H1 (cell line): ENCODE measurements at regions not wholly inside any gene's neighbourhood (a gene's known extent, or its start where the extent isn't known, plus 50 kb on each side); places are given as distances from the start of the nearest gene placed in this dataset.

Source experiments
- CTCF ChIA-PET: fragments of 300-600 bp; sonication (Branson Sonifier 250); formaldehyde crosslinking; loops from one replicate; lab custom pipeline; 2021; ENCODE audit not compliant: partially characterized antibody; lab: Charles Lee
- POLR2A ChIA-PET: fragments of 300-600 bp; sonication (Branson Sonifier 250); formaldehyde crosslinking; loops from one replicate; lab custom pipeline; 2021; ENCODE audit warnings: inconsistent platforms; ENCODE audit not compliant: partially characterized antibody; lab: Charles Lee
- DNase-seq, 2 experiments: peaks; one replicate each; pipeline versions ENCODE4 v3.0.0 to v3.0.0-alpha.2; 2010 to 2022; ENCODE audit warnings: low spot score in 2 of 2, low read depth in 1 of 2, mixed read lengths in 1 of 2
- FAIRE-seq: peaks from 2 replicates; lab custom pipeline; 2011; peaks lifted over from hg19 to GRCh38; lab: Jason Lieb, UNC
- H2AFZ ChIP-seq: 2 replicates; pipeline ENCODE4 v1.8.1; 2012; ENCODE audit warnings: low read length, inconsistent platforms
- H2AK5ac ChIP-seq: 2 replicates; pipeline ENCODE4 v1.6.1; 2013; ENCODE audit warnings: low read depth, low read length
- H2BK120ac ChIP-seq: replicated peaks from 2 replicates; pipeline ENCODE3; 2013; ENCODE audit warnings: low read depth, low read length, inconsistent platforms
- H2BK12ac ChIP-seq: 2 replicates; pipeline ENCODE4 v1.6.1; 2013; ENCODE audit warnings: low read depth, low read length
- H2BK15ac ChIP-seq: 2 replicates; pipeline ENCODE4 v1.6.1; 2013; ENCODE audit warnings: low read length
- H2BK20ac ChIP-seq: 2 replicates; pipeline ENCODE4 v1.6.1; 2013; ENCODE audit warnings: low read length
- H2BK5ac ChIP-seq: 2 replicates; pipeline ENCODE4 v1.6.1; 2013; ENCODE audit warnings: low read depth, low read length
- H3K14ac ChIP-seq: 2 replicates; pipeline ENCODE4 v1.6.1; 2013; ENCODE audit warnings: inconsistent platforms; ENCODE audit not compliant: insufficient read length
- H3K18ac ChIP-seq: 2 replicates; pipeline ENCODE4 v1.6.1; 2013; ENCODE audit warnings: low read length; ENCODE audit errors: extremely low read depth
- H3K23ac ChIP-seq: 2 replicates; pipeline ENCODE4 v1.6.1; 2013; ENCODE audit warnings: inconsistent platforms; ENCODE audit not compliant: insufficient read length
- H3K23me2 ChIP-seq: 2 replicates; pipeline ENCODE4 v1.6.1; 2013; ENCODE audit warnings: low read depth, low read length
- H3K27ac ChIP-seq: 2 replicates; pipeline ENCODE4 v1.6.1; 2011; ENCODE audit warnings: low read depth, low read length, inconsistent platforms
- H3K27me3 ChIP-seq, 4 experiments: replicated peaks in 1 of 4; 1 replicate in 1 of 4; 2 replicates in 3 of 4; pipeline versions ENCODE4 v1.6.1 to v1.8.1; 2011 to 2013; ENCODE audit warnings: low read length in 3 of 4, mild to moderate bottlenecking in 3 of 4, inconsistent platforms in 2 of 4, mixed read lengths in 2 of 4, moderate library complexity in 1 of 4; ENCODE audit not compliant: control insufficient read depth in 3 of 4, insufficient read depth in 3 of 4; ENCODE audit errors: extremely low read depth in 1 of 4
- H3K36me3 ChIP-seq, 4 experiments: 2 replicates each; pipeline versions ENCODE4 v1.6.1 to v1.8.1; 2011 to 2013; ENCODE audit warnings: mild to moderate bottlenecking in 4 of 4, low read length in 3 of 4, moderate library complexity in 2 of 4, control low read depth in 1 of 4, inconsistent platforms in 1 of 4; ENCODE audit not compliant: insufficient read depth in 4 of 4, control insufficient read depth in 2 of 4
- H3K4ac ChIP-seq: replicated peaks from 2 replicates; pipeline ENCODE3; 2013; ENCODE audit warnings: low read length, low read depth, mixed read lengths, inconsistent platforms; ENCODE audit not compliant: insufficient read length
- H3K4me1 ChIP-seq, 4 experiments: replicated peaks in 1 of 4; 1 replicate in 1 of 4; 2 replicates in 3 of 4; pipeline versions ENCODE4 v1.6.1 to v1.8.1; 2011 to 2013; ENCODE audit warnings: low read length in 3 of 4, inconsistent platforms in 2 of 4, mixed read lengths in 1 of 4; ENCODE audit not compliant: insufficient read depth in 4 of 4, control insufficient read depth in 3 of 4
- H3K4me2 ChIP-seq, 2 experiments: 2 replicates each; pipeline versions ENCODE4 v1.6.1 to v1.8.1; 2011 to 2013; ENCODE audit warnings: low read depth in 2 of 2, low read length in 2 of 2, control low read depth in 1 of 2, inconsistent platforms in 1 of 2, mild to moderate bottlenecking in 1 of 2; ENCODE audit not compliant: insufficient read depth in 1 of 2
- H3K4me3 ChIP-seq, 4 experiments: fragments of 200-600, 300-600 bp in 1 of 4; sonication (generic), shearing (Covaris generic), sonication (Bioruptor Twin) in 1 of 4; 2 replicates each; pipeline versions ENCODE4 v1.5.1 to v1.8.1; 2011 to 2016; ENCODE audit warnings: low read length in 4 of 4, low read depth in 3 of 4, control low read depth in 2 of 4, inconsistent platforms in 2 of 4, mild to moderate bottlenecking in 2 of 4, mixed read lengths in 1 of 4, moderate library complexity in 1 of 4; ENCODE audit not compliant: insufficient read depth in 2 of 4; ENCODE audit errors: extremely low read depth in 1 of 4
- H3K56ac ChIP-seq: replicated peaks from 2 replicates; pipeline ENCODE3; 2013; ENCODE audit warnings: low read depth, mild to moderate bottlenecking, mixed read lengths, low read length, inconsistent platforms; ENCODE audit not compliant: insufficient read length
- H3K79me1 ChIP-seq: 2 replicates; pipeline ENCODE4 v1.6.1; 2013; ENCODE audit warnings: low read depth, low read length, control low read depth
- H3K79me2 ChIP-seq, 2 experiments: 2 replicates each; pipeline versions ENCODE4 v1.6.1 to v1.8.1; 2012 to 2013; ENCODE audit warnings: low read length in 2 of 2, mild to moderate bottlenecking in 2 of 2, inconsistent platforms in 1 of 2; ENCODE audit not compliant: insufficient read depth in 2 of 2, control insufficient read depth in 1 of 2
- H3K9ac ChIP-seq, 4 experiments: replicated peaks in 1 of 4; 1 replicate in 1 of 4; 2 replicates in 3 of 4; pipeline versions ENCODE4 v1.6.1 to v1.8.1; 2011 to 2013; ENCODE audit warnings: low read depth in 3 of 4, low read length in 3 of 4, control low read depth in 2 of 4, mild to moderate bottlenecking in 2 of 4, moderate library complexity in 2 of 4, inconsistent platforms in 1 of 4; ENCODE audit errors: extremely low read depth in 1 of 4
- H3K9me3 ChIP-seq, 2 experiments: 2 replicates each; pipeline versions ENCODE4 v1.6.1 to v1.8.1; 2012 to 2013; ENCODE audit warnings: mild to moderate bottlenecking in 2 of 2, moderate library complexity in 2 of 2, control low read depth in 1 of 2, inconsistent platforms in 1 of 2, low read depth in 1 of 2, low read length in 1 of 2, mixed read lengths in 1 of 2; ENCODE audit not compliant: insufficient read depth in 2 of 2
- H4K20me1 ChIP-seq, 2 experiments: replicated peaks in 1 of 2; 2 replicates each; pipeline versions ENCODE3 to v1.8.1; 2011 to 2013; ENCODE audit warnings: inconsistent platforms in 2 of 2, low read length in 2 of 2, mild to moderate bottlenecking in 1 of 2; ENCODE audit not compliant: insufficient read depth in 2 of 2, control insufficient read depth in 1 of 2
- H4K5ac ChIP-seq: 2 replicates; pipeline ENCODE4 v1.6.1; 2013; ENCODE audit warnings: low read length, low read depth, mixed read lengths, inconsistent platforms; ENCODE audit not compliant: insufficient read length
- H4K8ac ChIP-seq: 2 replicates; pipeline ENCODE4 v1.8.0; 2013; ENCODE audit warnings: mild to moderate bottlenecking, moderate library complexity, low read length, inconsistent platforms; ENCODE audit not compliant: insufficient read depth; ENCODE audit errors: extremely low read depth
- H4K91ac ChIP-seq: replicated peaks from 2 replicates; pipeline ENCODE3; 2013; ENCODE audit warnings: low read length, mixed read lengths, inconsistent platforms; ENCODE audit not compliant: insufficient read length
- CBX5 ChIP-seq: fragments of 300-800, 300-1000 bp; sonication (generic); IDR thresholded peaks from 2 replicates; pipeline ENCODE4 v1.7.1; 2016; ENCODE audit warnings: antibody characterized with exemption, low read length, low read depth
- CHD1 ChIP-seq: IDR thresholded peaks from 2 replicates; pipeline ENCODE4 v1.6.1; 2012; ENCODE audit warnings: low read depth, low read length, improper control_type of control experiment
- CHD2 ChIP-seq: IDR thresholded peaks from 2 replicates; pipeline ENCODE4 v1.6.1; 2012; ENCODE audit warnings: low read length, improper control_type of control experiment
- CREB1 ChIP-seq: IDR thresholded peaks from 2 replicates; pipeline ENCODE4 v1.6.1; 2012; ENCODE audit warnings: inconsistent platforms
- EGR1 ChIP-seq: IDR thresholded peaks from 2 replicates; pipeline ENCODE4 v1.6.1; 2011; ENCODE audit warnings: low read depth, low read length, borderline replicate concordance
- EP300 ChIP-seq, 2 experiments: IDR thresholded peaks; 1 replicate in 1 of 2; 2 replicates in 1 of 2; pipeline ENCODE4 v1.6.1; 2011 to 2012; ENCODE audit warnings: low read depth in 2 of 2, low read length in 2 of 2, mild to moderate bottlenecking in 2 of 2, borderline replicate concordance in 1 of 2, inconsistent platforms in 1 of 2, moderate library complexity in 1 of 2
- KDM1A ChIP-seq: fragments of 200-600, 300-600 bp; sonication (generic); IDR thresholded peaks from 2 replicates; pipeline ENCODE4 v1.7.1; 2016; ENCODE audit warnings: mild to moderate bottlenecking, low read length, borderline replicate concordance
- NRF1 ChIP-seq: IDR thresholded peaks from 2 replicates; pipeline ENCODE4 v1.6.1; 2011; ENCODE audit warnings: mild to moderate bottlenecking, low read depth, low read length, improper control_type of control experiment
- RNF2 ChIP-seq: fragments of 200-900, 300-1000 bp; sonication (generic); IDR thresholded peaks from 2 replicates; pipeline ENCODE4 v1.7.1; 2016; ENCODE audit warnings: borderline replicate concordance, low read depth, mild to moderate bottlenecking, antibody characterized with exemption, low read length; ENCODE audit not compliant: poor library complexity, severe bottlenecking; ENCODE audit errors: missing control alignments
- SP1 ChIP-seq: IDR thresholded peaks from 2 replicates; pipeline ENCODE4 v1.6.1; 2011; ENCODE audit warnings: low read depth, low read length
- SP2 ChIP-seq: IDR thresholded peaks from 2 replicates; pipeline ENCODE4 v1.6.1; 2012; ENCODE audit warnings: mild to moderate bottlenecking, low read length, inconsistent platforms
- TAF1 ChIP-seq: IDR thresholded peaks from 2 replicates; pipeline ENCODE4 v1.6.1; 2011; ENCODE audit warnings: mild to moderate bottlenecking, low read depth, low read length
- TBP ChIP-seq: IDR thresholded peaks from 2 replicates; pipeline ENCODE4 v1.6.1; 2011; ENCODE audit warnings: low read depth, low read length, improper control_type of control experiment
- TCF12 ChIP-seq: IDR thresholded peaks from 2 replicates; pipeline ENCODE4 v1.6.1; 2011; ENCODE audit warnings: low read depth, mild to moderate bottlenecking, low read length
- YY1 ChIP-seq: IDR thresholded peaks from 2 replicates; pipeline ENCODE4 v1.6.1; 2011; ENCODE audit warnings: low read depth, mild to moderate bottlenecking, low read length
- WGBS, 2 experiments: shearing (Covaris generic) in 1 of 2; methylation state at CpG; one replicate each; pipeline versions ENCODE4 v1.1.6 to v1.1.7; 2013 to 2015; ENCODE audit warnings: low lambda C conversion rate in 2 of 2, mixed read lengths in 2 of 2, inconsistent platforms in 1 of 2, low coverage in 1 of 2, missing lambda C conversion rate in 1 of 2; ENCODE audit not compliant: insufficient replicate concordance in 2 of 2, insufficient coverage in 1 of 2, insufficient read length in 1 of 2; ENCODE audit errors: extremely low coverage in 1 of 2, missing lambda C conversion rate in 1 of 2; 5-methylcytosine and 5-hydroxymethylcytosine counted together

GRCh38 chr4:161132715-161133425 is 1030.9 kb downstream of the FSTL5 start:
- ChIA-PET POLR2A (no interaction called here), CTCF (no interaction called here)
- no peak for FAIRE-seq
- TF ChIP-seq SP1 (no peak), RNF2 (no peak), EGR1 (no peak), CHD2 (no peak), SP2 (no peak), YY1 (no peak), CBX5 (no peak), NRF1 (no peak), EP300 (IDR thresholded peaks at IDR 0.05; ENCODE audit: borderline replicate concordance in 1 of 2, low read depth in 2 of 2, low read length in 2 of 2) (no peak), CHD1 (no peak), CREB1 (no peak), TAF1 (no peak), TBP (no peak), KDM1A (no peak), TCF12 (no peak)

More at GRCh38 chr4:161132715-161133425, 1030.9 kb downstream of the FSTL5 start:
- Histone ChIP-seq H3K4me2 (no peak overlapping the region), H3K23me2 (no peaks in the 10 kb centered on the region), H2AFZ (no peak overlapping the region), H3K14ac (no peak overlapping the region), H2BK20ac (no peak overlapping the region), H3K4ac (no peak overlapping the region), H2BK15ac (no peak overlapping the region), H4K5ac (no peak overlapping the region), H3K79me2 (no peaks in the 10 kb centered on the region), H2BK120ac (no peak overlapping the region), H3K9ac (no peak overlapping the region), H3K4me1 (no peaks in the 10 kb centered on the region), H4K8ac (no peak overlapping the region), H3K9me3 (0 out of 4 replicates have a peak, but pooled peaks cover 0 to 2% of the 10 kb centered on the region in 2 experiments), H3K36me3 (no peaks in the 10 kb centered on the region), H3K4me3 (no peak overlapping the region), H2BK5ac (no peak overlapping the region), H4K20me1 (no peaks in the 10 kb centered on the region), H2BK12ac (no peak overlapping the region), H3K27me3 (no peaks in the 10 kb centered on the region), H2AK5ac (no peak overlapping the region), H3K18ac (no peak overlapping the region), H3K27ac (no peak overlapping the region), H3K56ac (no peak overlapping the region), H3K79me1 (no peaks in the 10 kb centered on the region), H3K23ac (no peak overlapping the region), H4K91ac (no peak overlapping the region)
- 92% methylated on average over 4 of the region's 4 CpGs; no CpG with 5 or more reads in 1 of the 2 experiments for whole genome bisulfite sequencing, 2 experiments
- DNase-seq: no peak
